Psoas muscle (tissue), 7 donors: ENCODE measurements at regions not wholly inside any gene's neighbourhood (a gene's known extent, or its start where the extent isn't known, plus 50 kb on each side); places are given as distances from the start of the nearest gene placed in this dataset.

Experiments used
- ATAC-seq, 4 donors: fragments of 200-7000 bp; cut with Tn5 transposase; one replicate each; pipeline ENCODE4 v1.9.1; 2020; ENCODE audit warnings: moderate library complexity in 3 of 4, mild to moderate bottlenecking in 2 of 4
- DNase-seq, 2 donors: peaks; one replicate each; pipeline ENCODE4 v3.0.0-alpha.2; 2020
- H3K27ac ChIP-seq: fragments of 200-600 bp; one replicate; pipeline ENCODE4 v1.8.0; 2022
- H3K27me3 ChIP-seq, 3 donors: fragments of 200-600 bp in 1 of 3; one replicate each; pipeline versions ENCODE4 v1.6.1 to v1.8.0; 2013 to 2022; ENCODE audit warnings: low read length in 2 of 3, mild to moderate bottlenecking in 2 of 3, moderate library complexity in 1 of 3; ENCODE audit not compliant: insufficient read depth in 3 of 3
- H3K36me3 ChIP-seq, 2 donors: fragments of 200-600 bp in 1 of 2; one replicate each; pipeline versions ENCODE4 v1.6.1 to v1.8.0; 2013 to 2022; ENCODE audit warnings: low read depth in 1 of 2, mild to moderate bottlenecking in 1 of 2, moderate library complexity in 1 of 2; ENCODE audit not compliant: insufficient read depth in 1 of 2
- H3K4me1 ChIP-seq: fragments of 200-600 bp; one replicate; pipeline ENCODE4 v1.8.0; 2022
- H3K4me3 ChIP-seq: fragments of 200-600 bp; one replicate; pipeline ENCODE4 v1.8.0; 2022; ENCODE audit warnings: mild to moderate bottlenecking
- H3K9me3 ChIP-seq: fragments of 200-600 bp; one replicate; pipeline ENCODE4 v1.8.0; 2022
- CTCF ChIP-seq: fragments of 200-600 bp; IDR thresholded peaks from one replicate; pipeline ENCODE4 v1.8.0; 2022; ENCODE audit warnings: antibody characterized with exemption
- WGBS, 3 donors: extraction: QIAGEN DNeasy Blood & Tissue Kit; methylation state at CpG; one replicate each; pipeline versions ENCODE4 v1.1.6 to v1.1.7; 2013; 5-methylcytosine and 5-hydroxymethylcytosine counted together
- intact Hi-C, 2 donors: fragments of 100-400 bp; cut with DNase I; formaldehyde crosslinking; loops; one replicate each; pipeline versions ENCODE4 v1.11.0 to v1.14.2; 2022
- donor health status: healthy with polysubstance abuse.
- donor health status: DM: no; HTN: no; CAD: no; lungs with moderate emphysema.
- donor health status: Bipolar disorder and iron deficiency.
- donor health status: healthy.
- donor health status: DM: yes; HTN: yes; CAD: no.
- donor health status: DM: no; HTN: no; CAD: no.
- donor health status: DM: yes; HTN: yes; CAD: no.

GRCh38 chr4:138964716-138965426 is 50.7 kb upstream of the NOCT start:
- intact Hi-C loops = no loop called here
- H3K36me3 ChIP-seq = no peaks in the 10 kb centered on the region
- 93 to 94% (median 93%) methylated on average over 8 of the region's 8 CpGs for WGBS, 3 donors

GRCh38 chr4:138963412-138963811 is 52.2 kb upstream of the NOCT start:
- H3K36me3 ChIP-seq = no peaks in the 10 kb centered on the region
- no peaks in the 10 kb centered on the region for H3K4me1 ChIP-seq
- 67 to 85% (median 84%) methylated on average over 2 to 4 of the region's 4 CpGs for WGBS, 3 donors
- TF ChIP-seq CTCF = no peak
- intact Hi-C loops = no loop called here
- no peaks in the 10 kb centered on the region for H3K27me3 ChIP-seq
- no peaks in the 10 kb centered on the region for H3K9me3 ChIP-seq
- no peak for ATAC-seq
- no peak overlapping the region for H3K27ac ChIP-seq
- no peak overlapping the region for H3K4me3 ChIP-seq
- DNase-seq = no peak

More at GRCh38 chr4:138964716-138965426, 50.7 kb upstream of the NOCT start:
- H3K4me3 ChIP-seq = no peak overlapping the region
- no peaks in the 10 kb centered on the region for H3K27me3 ChIP-seq
- no peak for DNase-seq
- ATAC-seq = no peak
- no peaks in the 10 kb centered on the region for H3K4me1 ChIP-seq
- no peak for TF ChIP-seq CTCF
- H3K9me3 ChIP-seq = no peaks in the 10 kb centered on the region
- H3K27ac ChIP-seq = no peak overlapping the region

GRCh38 chr4:138961664-138962063 is 53.9 kb upstream of the NOCT start:
- H3K9me3 ChIP-seq = no peaks in the 10 kb centered on the region
- no peaks in the 10 kb centered on the region for H3K4me1 ChIP-seq
- 58 to 74% (median 73%) methylated on average over 1 of the region's 1 CpG for WGBS, 3 donors
- TF ChIP-seq CTCF = no peak
- no peaks in the 10 kb centered on the region for H3K36me3 ChIP-seq
- H3K4me3 ChIP-seq = no peak overlapping the region
- H3K27ac ChIP-seq = no peak overlapping the region
- no peak for DNase-seq
- H3K27me3 ChIP-seq = no peaks in the 10 kb centered on the region
- no peak for ATAC-seq
- intact Hi-C loops = no loop called here

- Histone ChIP-seq H3K27me3 (no peaks in the 10 kb centered on the region), H3K4me3 (no peak overlapping the region), H3K27ac (no peak overlapping the region), H3K4me1 (no peaks in the 10 kb centered on the region), H3K36me3 (no peaks in the 10 kb centered on the region), H3K9me3 (no peaks in the 10 kb centered on the region)
- no peak for TF ChIP-seq CTCF
- ATAC-seq = no peak
- no peak for DNase-seq
- intact Hi-C loops = no loop called here
- 63 to 72% (median 68%) methylated on average over 5 of the region's 5 CpGs for WGBS, 3 donors
These were observed 54.5 kb upstream of the NOCT start for GRCh38 chr4:138961129-138961528.

GRCh38 chr4:138960175-138960710 is 55.3 kb upstream of the NOCT start:
- TF ChIP-seq CTCF = no peak
- Histone ChIP-seq H3K4me1 (no peaks in the 10 kb centered on the region), H3K4me3 (no peak overlapping the region), H3K27ac (no peak overlapping the region), H3K27me3 (no peaks in the 10 kb centered on the region), H3K36me3 (no peaks in the 10 kb centered on the region), H3K9me3 (no peaks in the 10 kb centered on the region)
- ATAC-seq = no peak
- intact Hi-C loops = no loop called here
- 72 to 87% (median 83%) methylated on average over 4 of the region's 4 CpGs for WGBS, 3 donors
- no peak for DNase-seq
